MM.1S (cell line): ENCODE measurements at regions not wholly inside any gene's neighbourhood (a gene's known extent, or its start where the extent isn't known, plus 50 kb on each side); places are given as distances from the start of the nearest gene placed in this dataset.
"Not testable (repeated sequence)": the region's sequence is repeated elsewhere in the genome, so short reads cannot be mapped to it uniquely, and the experiment has no call there.

ENCODE experiments used
- EZH2 ChIP-seq: fragments of 300-600 bp; sonication (generic); optimal IDR thresholded peaks from 2 replicates; pipeline ENCODE3; 2017; ENCODE audit warnings: low read depth, mild to moderate bottlenecking, antibody characterized with exemption, low read length, mixed read lengths
- EZH2phosphoT487 ChIP-seq: fragments of 300-600 bp; sonication (generic); IDR thresholded peaks from 2 replicates; pipeline ENCODE4 v1.6.1; 2018; ENCODE audit warnings: antibody characterized with exemption, low read length
- TF ChIP-seq, protein P1 (sequence below): fragments of 300-600 bp; sonication (generic); IDR thresholded peaks from 2 replicates; pipeline ENCODE4 v1.5.1; 2016; ENCODE audit warnings: antibody characterized with exemption, low read length, mixed read lengths

- TF ChIP-seq EZH2phosphoT487, EZH2: not testable (repeated sequence)
- TF ChIP-seq, protein P1, sequence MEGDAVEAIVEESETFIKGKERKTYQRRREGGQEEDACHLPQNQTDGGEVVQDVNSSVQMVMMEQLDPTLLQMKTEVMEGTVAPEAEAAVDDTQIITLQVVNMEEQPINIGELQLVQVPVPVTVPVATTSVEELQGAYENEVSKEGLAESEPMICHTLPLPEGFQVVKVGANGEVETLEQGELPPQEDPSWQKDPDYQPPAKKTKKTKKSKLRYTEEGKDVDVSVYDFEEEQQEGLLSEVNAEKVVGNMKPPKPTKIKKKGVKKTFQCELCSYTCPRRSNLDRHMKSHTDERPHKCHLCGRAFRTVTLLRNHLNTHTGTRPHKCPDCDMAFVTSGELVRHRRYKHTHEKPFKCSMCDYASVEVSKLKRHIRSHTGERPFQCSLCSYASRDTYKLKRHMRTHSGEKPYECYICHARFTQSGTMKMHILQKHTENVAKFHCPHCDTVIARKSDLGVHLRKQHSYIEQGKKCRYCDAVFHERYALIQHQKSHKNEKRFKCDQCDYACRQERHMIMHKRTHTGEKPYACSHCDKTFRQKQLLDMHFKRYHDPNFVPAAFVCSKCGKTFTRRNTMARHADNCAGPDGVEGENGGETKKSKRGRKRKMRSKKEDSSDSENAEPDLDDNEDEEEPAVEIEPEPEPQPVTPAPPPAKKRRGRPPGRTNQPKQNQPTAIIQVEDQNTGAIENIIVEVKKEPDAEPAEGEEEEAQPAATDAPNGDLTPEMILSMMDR: not testable (repeated sequence)
Observed at GRCh38 chrX:9410889-9411288, 54.0 kb upstream of the TBL1X start.
